OCI-LY3 (cell line): ENCODE measurements at regions not wholly inside any gene's neighbourhood (a gene's known extent, or its start where the extent isn't known, plus 50 kb on each side); places are given as distances from the start of the nearest gene placed in this dataset.
"Not testable (repeated sequence)": the region's sequence is repeated elsewhere in the genome, so short reads cannot be mapped to it uniquely, and the experiment has no call there.

Experiments
- EZH2phosphoT487 ChIP-seq: fragments of 200-600 bp; shearing (Covaris generic); IDR thresholded peaks from 2 replicates; pipeline ENCODE4 v1.6.1; 2018; ENCODE audit warnings: antibody characterized with exemption, mixed run types, low read depth
- TF ChIP-seq, protein P1 (sequence below): fragments of 200-600, 300-600 bp; sonication (generic); IDR thresholded peaks from 2 replicates; pipeline ENCODE4 v1.5.1; 2014; ENCODE audit warnings: antibody characterized with exemption, low read length, low read depth

GRCh38 chr2:91780324-91780723 lies 3088.9 kb downstream of the RPIA start:
- TF ChIP-seq, protein P1, sequence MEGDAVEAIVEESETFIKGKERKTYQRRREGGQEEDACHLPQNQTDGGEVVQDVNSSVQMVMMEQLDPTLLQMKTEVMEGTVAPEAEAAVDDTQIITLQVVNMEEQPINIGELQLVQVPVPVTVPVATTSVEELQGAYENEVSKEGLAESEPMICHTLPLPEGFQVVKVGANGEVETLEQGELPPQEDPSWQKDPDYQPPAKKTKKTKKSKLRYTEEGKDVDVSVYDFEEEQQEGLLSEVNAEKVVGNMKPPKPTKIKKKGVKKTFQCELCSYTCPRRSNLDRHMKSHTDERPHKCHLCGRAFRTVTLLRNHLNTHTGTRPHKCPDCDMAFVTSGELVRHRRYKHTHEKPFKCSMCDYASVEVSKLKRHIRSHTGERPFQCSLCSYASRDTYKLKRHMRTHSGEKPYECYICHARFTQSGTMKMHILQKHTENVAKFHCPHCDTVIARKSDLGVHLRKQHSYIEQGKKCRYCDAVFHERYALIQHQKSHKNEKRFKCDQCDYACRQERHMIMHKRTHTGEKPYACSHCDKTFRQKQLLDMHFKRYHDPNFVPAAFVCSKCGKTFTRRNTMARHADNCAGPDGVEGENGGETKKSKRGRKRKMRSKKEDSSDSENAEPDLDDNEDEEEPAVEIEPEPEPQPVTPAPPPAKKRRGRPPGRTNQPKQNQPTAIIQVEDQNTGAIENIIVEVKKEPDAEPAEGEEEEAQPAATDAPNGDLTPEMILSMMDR: not testable (repeated sequence)
- not testable (repeated sequence) for TF ChIP-seq EZH2phosphoT487
